ENCODE measurements at regions not wholly inside any gene's neighbourhood (a gene's known extent, or its start where the extent isn't known, plus 50 kb on each side); places are given as distances from the start of the nearest gene placed in this dataset.

DNA sequence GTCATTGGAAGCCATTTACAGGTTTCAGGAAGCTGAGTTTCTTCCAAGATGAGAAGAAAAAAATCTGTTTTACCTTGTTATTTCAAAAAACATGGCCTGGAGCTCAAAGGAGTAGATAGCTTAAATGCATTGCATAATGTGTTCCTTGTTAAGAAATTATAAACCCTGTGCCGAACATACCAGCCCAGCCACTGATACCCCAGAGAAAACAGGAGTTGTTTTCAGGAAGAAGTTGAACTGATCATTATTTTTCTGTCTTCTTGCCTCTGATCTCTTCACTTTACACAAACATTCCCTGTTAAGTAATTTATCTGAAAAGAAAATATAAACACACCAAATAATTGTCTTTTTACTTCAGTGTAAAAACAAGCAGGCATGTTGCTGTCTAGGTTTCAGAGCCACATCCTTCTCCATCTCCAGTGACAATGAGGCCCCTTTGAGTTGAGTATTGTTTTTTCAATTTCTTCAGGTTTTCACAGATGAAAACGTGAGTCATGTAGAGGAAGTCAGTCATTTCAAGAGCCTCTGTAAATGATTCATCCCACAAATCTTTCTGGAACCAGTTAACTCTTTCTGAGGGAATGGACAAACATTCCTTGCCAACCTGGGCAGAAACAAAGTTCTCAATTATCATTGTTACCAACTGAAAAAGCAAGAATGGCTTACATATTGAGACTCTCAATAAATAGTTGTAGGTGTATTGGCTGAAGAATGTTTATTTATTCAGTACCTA lies 244.2 kb downstream of the IPMK start:
- no peak for ATAC-seq (ENCODE audit: low read depth)
- H3K4me1 ChIP-seq (ENCODE audit: control insufficient read depth in 2 of 2, insufficient read depth in 2 of 2, low read length in 2 of 2), result no peaks in the 10 kb centered on the region
- no CpG with 5 or more reads among the region's 2 CpGs for WGBS (ENCODE audit: insufficient coverage)
- no peaks in the 10 kb centered on the region for H4K20me1 ChIP-seq (ENCODE audit: control insufficient read depth, insufficient read depth, low read length, poor library complexity, severe bottlenecking)
- peaks cover 2% of the 10 kb centered on the region for H3K9me3 Mint-ChIP-seq (ENCODE audit: insufficient read depth)
- DNase-seq, result no peak
- ChIA-PET POLR2A (no interaction called here), CTCF (no interaction called here)
- peaks cover 0 to 4% (median 0%) of the 10 kb centered on the region in 3 donors for H3K9me3 ChIP-seq (ENCODE audit: control extremely low read depth in 1 of 3, control insufficient read depth in 2 of 3, insufficient read depth in 1 of 3, low read length in 2 of 3)
- H3K4me1 Mint-ChIP-seq, result no peaks in the 10 kb centered on the region
- no peak overlapping the region for H3K9ac ChIP-seq (ENCODE audit: low read length)
- H3K4me3 ChIP-seq (ENCODE audit: control extremely low read depth in 1 of 5, extremely low read depth in 1 of 5, insufficient read depth in 1 of 5, low read depth in 2 of 5, low read length in 4 of 5), result no peak overlapping the region
- H3K27me3 Mint-ChIP-seq, result no peaks in the 10 kb centered on the region
- no peaks in the 10 kb centered on the region for H3K36me3 ChIP-seq (replicated peaks in 1 of 2; ENCODE audit: control extremely low read depth in 1 of 2, control insufficient read depth in 1 of 2, extremely low read depth in 1 of 2, insufficient read depth in 2 of 2, low read length in 1 of 2)
- no peak for TF ChIP-seq EZH2 (IDR thresholded peaks at IDR 0.05; ENCODE audit: borderline replicate concordance, insufficient read depth, low read depth, low read length, poor library complexity, severe bottlenecking)
- TF ChIP-seq, protein P1, sequence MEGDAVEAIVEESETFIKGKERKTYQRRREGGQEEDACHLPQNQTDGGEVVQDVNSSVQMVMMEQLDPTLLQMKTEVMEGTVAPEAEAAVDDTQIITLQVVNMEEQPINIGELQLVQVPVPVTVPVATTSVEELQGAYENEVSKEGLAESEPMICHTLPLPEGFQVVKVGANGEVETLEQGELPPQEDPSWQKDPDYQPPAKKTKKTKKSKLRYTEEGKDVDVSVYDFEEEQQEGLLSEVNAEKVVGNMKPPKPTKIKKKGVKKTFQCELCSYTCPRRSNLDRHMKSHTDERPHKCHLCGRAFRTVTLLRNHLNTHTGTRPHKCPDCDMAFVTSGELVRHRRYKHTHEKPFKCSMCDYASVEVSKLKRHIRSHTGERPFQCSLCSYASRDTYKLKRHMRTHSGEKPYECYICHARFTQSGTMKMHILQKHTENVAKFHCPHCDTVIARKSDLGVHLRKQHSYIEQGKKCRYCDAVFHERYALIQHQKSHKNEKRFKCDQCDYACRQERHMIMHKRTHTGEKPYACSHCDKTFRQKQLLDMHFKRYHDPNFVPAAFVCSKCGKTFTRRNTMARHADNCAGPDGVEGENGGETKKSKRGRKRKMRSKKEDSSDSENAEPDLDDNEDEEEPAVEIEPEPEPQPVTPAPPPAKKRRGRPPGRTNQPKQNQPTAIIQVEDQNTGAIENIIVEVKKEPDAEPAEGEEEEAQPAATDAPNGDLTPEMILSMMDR (IDR thresholded peaks at IDR 0.05), result no peak
- H3K79me2 ChIP-seq (ENCODE audit: control insufficient read depth, insufficient read depth, low read length), result no peaks in the 10 kb centered on the region
- H3K4me2 ChIP-seq (replicated peaks; ENCODE audit: low read depth, low read length, poor library complexity, severe bottlenecking), result no peak overlapping the region
- H3K27me3 ChIP-seq (replicated peaks in 1 of 4; ENCODE audit: control extremely low read depth in 1 of 4, control insufficient read depth in 3 of 4, insufficient read depth in 4 of 4, low read length in 3 of 4), result no peaks in the 10 kb centered on the region
- no peak overlapping the region for H2AFZ ChIP-seq (ENCODE audit: insufficient read depth, low read depth, low read length, poor library complexity, severe bottlenecking)
- H3K27ac ChIP-seq (ENCODE audit: low read length in 2 of 2), result no peak overlapping the region
- no peak overlapping the region for H3K27ac Mint-ChIP-seq
- no peak overlapping the region for H3K4me3 Mint-ChIP-seq
- intact Hi-C loops (cut with micrococcal nuclease), result no loop called here

DNA sequence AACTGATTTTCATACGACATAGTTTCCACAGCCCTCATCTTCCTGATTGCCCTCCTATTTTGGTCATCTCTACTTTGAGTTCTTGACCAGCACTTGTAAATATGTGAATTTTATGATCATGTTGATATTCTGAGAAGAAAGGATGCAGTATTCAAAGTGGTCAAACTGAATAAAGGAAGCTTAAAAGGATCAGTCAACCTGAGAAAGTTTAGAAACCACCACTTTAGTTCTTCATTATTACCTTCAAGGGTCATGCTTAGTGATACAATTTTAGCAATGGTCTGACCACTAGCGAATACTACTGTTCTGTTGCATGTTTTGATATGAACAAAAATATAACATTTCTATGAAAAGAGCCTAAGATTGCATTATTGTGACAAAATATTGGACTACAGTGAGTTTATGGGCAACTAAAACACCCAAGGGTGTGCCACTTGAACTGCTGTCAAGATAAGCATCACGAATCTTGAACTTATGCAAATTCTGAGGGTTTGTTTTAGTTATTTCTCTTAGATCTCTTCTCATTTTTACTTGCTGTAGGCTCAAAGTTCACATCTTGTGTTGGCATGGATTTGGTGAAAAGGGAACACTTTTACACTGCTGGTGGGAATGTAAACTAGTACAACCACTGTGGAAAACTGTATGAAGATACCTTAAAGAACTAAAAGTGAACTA lies 247.7 kb downstream of the IPMK start:
- CTCF ChIA-PET, result no interaction called here
- intact Hi-C loops (cut with micrococcal nuclease), result no loop called here
- Histone ChIP-seq H3K4me1 (ENCODE audit: control insufficient read depth in 2 of 2, insufficient read depth in 2 of 2, low read length in 2 of 2) (no peaks in the 10 kb centered on the region), H3K27ac (ENCODE audit: low read length in 2 of 2) (no peak overlapping the region), H3K9ac (ENCODE audit: low read length) (no peak overlapping the region), H3K27me3 (replicated peaks in 1 of 4; ENCODE audit: control extremely low read depth in 1 of 4, control insufficient read depth in 3 of 4, insufficient read depth in 4 of 4, low read length in 3 of 4) (no peaks in the 10 kb centered on the region), H3K9me3 (ENCODE audit: control extremely low read depth in 1 of 3, control insufficient read depth in 2 of 3, insufficient read depth in 1 of 3, low read length in 2 of 3) (no peaks in the 10 kb centered on the region), H3K4me2 (replicated peaks; ENCODE audit: low read depth, low read length, poor library complexity, severe bottlenecking) (no peak overlapping the region), H4K20me1 (ENCODE audit: control insufficient read depth, insufficient read depth, low read length, poor library complexity, severe bottlenecking) (no peaks in the 10 kb centered on the region), H3K79me2 (ENCODE audit: control insufficient read depth, insufficient read depth, low read length) (no peaks in the 10 kb centered on the region), H3K36me3 (replicated peaks in 1 of 2; ENCODE audit: control extremely low read depth in 1 of 2, control insufficient read depth in 1 of 2, extremely low read depth in 1 of 2, insufficient read depth in 2 of 2, low read length in 1 of 2) (no peaks in the 10 kb centered on the region), H3K4me3 (ENCODE audit: control extremely low read depth in 1 of 5, extremely low read depth in 1 of 5, insufficient read depth in 1 of 5, low read depth in 2 of 5, low read length in 4 of 5) (no peak overlapping the region), H2AFZ (ENCODE audit: insufficient read depth, low read depth, low read length, poor library complexity, severe bottlenecking) (no peak overlapping the region)
- DNase-seq (no peak), ATAC-seq (ENCODE audit: low read depth) (no peak)
- Mint-ChIP-seq H3K4me1 (no peaks in the 10 kb centered on the region), H3K27me3 (no peaks in the 10 kb centered on the region), H3K27ac (no peak overlapping the region), H3K4me3 (no peak overlapping the region), H3K9me3 (ENCODE audit: insufficient read depth) (peaks cover 2% of the 10 kb centered on the region)
- no peak for TF ChIP-seq EZH2 (IDR thresholded peaks at IDR 0.05; ENCODE audit: borderline replicate concordance, insufficient read depth, low read depth, low read length, poor library complexity, severe bottlenecking)
- TF ChIP-seq, protein P1 (IDR thresholded peaks at IDR 0.05), result no peak
- no CpG with 5 or more reads among the region's 3 CpGs for WGBS (ENCODE audit: insufficient coverage)
- POLR2A ChIA-PET, result no interaction called here
